GM12874 (cell line): ENCODE measurements at regions not wholly inside any gene's neighbourhood (a gene's known extent, or its start where the extent isn't known, plus 50 kb on each side); places are given as distances from the start of the nearest gene placed in this dataset.

ENCODE experiments used
- CTCF ChIP-seq: IDR thresholded peaks from 2 replicates; pipeline ENCODE4 v1.5.1; 2011; ENCODE audit warnings: low read depth, mild to moderate bottlenecking, control low read depth, low read length, moderate library complexity; ENCODE audit not compliant: insufficient read depth

- TF ChIP-seq CTCF = no peak
These were observed 950.1 kb downstream of the DIPK2A start for GRCh38 chr3:144921710-144922109.

- no peak for TF ChIP-seq CTCF
These were observed 951.6 kb downstream of the DIPK2A start for GRCh38 chr3:144923046-144923775.

- no peak for TF ChIP-seq CTCF
These were observed 958.8 kb downstream of the DIPK2A start for GRCh38 chr3:144930431-144930830.

GRCh38 chr3:144931590-144931989 lies 960.0 kb downstream of the DIPK2A start:
- no peak for TF ChIP-seq CTCF

- TF ChIP-seq CTCF = no peak
These were observed 970.6 kb downstream of the DIPK2A start for GRCh38 chr3:144942093-144942837.

GRCh38 chr3:144942838-144943197 lies 971.2 kb downstream of the DIPK2A start:
- TF ChIP-seq CTCF = no peak

GRCh38 chr3:144947895-144948294 lies 976.3 kb downstream of the DIPK2A start:
- no peak for TF ChIP-seq CTCF
